Immature natural killer cell (primary cell): ENCODE measurements at regions not wholly inside any gene's neighbourhood (a gene's known extent, or its start where the extent isn't known, plus 50 kb on each side); places are given as distances from the start of the nearest gene placed in this dataset.
"Not testable (repeated sequence)": the region's sequence is repeated elsewhere in the genome, so short reads cannot be mapped to it uniquely, and the experiment has no call there.

Experiments
- DNase-seq, 3 donors: peaks; one replicate each; pipeline ENCODE4 v3.0.0; 2022; ENCODE audit warnings: mixed read lengths in 1 of 3
- H3K27ac Mint-ChIP-seq, 6 donors: one replicate each; pipeline ENCODE4 v1.8.0; 2020; ENCODE audit warnings: mixed read lengths in 6 of 6, mild to moderate bottlenecking in 5 of 6, inconsistent platforms in 4 of 6, moderate library complexity in 3 of 6
- H3K27me3 Mint-ChIP-seq, 3 donors: one replicate each; pipeline ENCODE4 v1.8.0; 2020 to 2021; ENCODE audit warnings: low read depth in 3 of 3, mild to moderate bottlenecking in 3 of 3, mixed read lengths in 3 of 3, moderate library complexity in 3 of 3, inconsistent platforms in 1 of 3
- H3K36me3 Mint-ChIP-seq, 3 donors: one replicate each; pipeline ENCODE4 v1.8.0; 2020; ENCODE audit warnings: mixed read lengths in 3 of 3, inconsistent platforms in 2 of 3, mild to moderate bottlenecking in 2 of 3
- H3K4me1 Mint-ChIP-seq, 2 donors: one replicate each; pipeline ENCODE4 v1.8.0; 2020; ENCODE audit warnings: inconsistent platforms in 2 of 2, mild to moderate bottlenecking in 2 of 2, mixed read lengths in 2 of 2, moderate library complexity in 1 of 2
- H3K4me3 Mint-ChIP-seq, 5 donors: one replicate each; pipeline ENCODE4 v1.8.0; 2020; ENCODE audit warnings: mild to moderate bottlenecking in 5 of 5, mixed read lengths in 5 of 5, inconsistent platforms in 3 of 5, moderate library complexity in 3 of 5
- H3K9me3 Mint-ChIP-seq, 6 donors: one replicate each; pipeline ENCODE4 v1.8.0; 2020; ENCODE audit warnings: mild to moderate bottlenecking in 6 of 6, mixed read lengths in 6 of 6, inconsistent platforms in 4 of 6, moderate library complexity in 3 of 6

GRCh38 chr15:31660816-31661215 is 334.2 kb downstream of the KLF13 start:
- DNase-seq: no peak
- Mint-ChIP-seq H3K27ac (no peak overlapping the region), H3K9me3 (peaks cover 0 to under 1% (median 0%) of the 10 kb centered on the region in 6 donors), H3K4me1 (no peaks in the 10 kb centered on the region), H3K27me3 (peaks cover 2 to 6% (median 4%) of the 10 kb centered on the region in 3 donors), H3K36me3 (no peaks in the 10 kb centered on the region), H3K4me3 (no peak overlapping the region)

DNA sequence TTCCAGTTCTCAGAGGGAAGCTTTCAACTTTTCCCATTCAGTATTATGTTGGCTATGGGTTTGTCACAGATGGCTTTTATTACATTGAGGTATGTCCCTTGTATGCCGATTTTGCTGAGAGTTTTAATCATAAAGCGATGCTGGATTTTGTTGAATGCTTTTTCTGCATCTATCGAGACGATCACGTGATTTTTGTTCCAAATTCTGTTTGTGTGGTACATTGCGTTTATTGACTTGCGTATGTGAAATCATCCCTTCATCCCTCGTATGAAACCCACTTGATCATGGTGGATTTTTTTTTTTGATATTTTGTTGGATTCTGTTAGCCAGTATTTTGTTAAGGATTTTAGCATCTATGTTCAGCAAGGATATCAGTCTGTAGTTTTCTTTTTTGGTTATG is 339.1 kb downstream of the KLF13 start:
- not testable (repeated sequence) for H3K27ac Mint-ChIP-seq, H3K36me3 Mint-ChIP-seq, H3K9me3 Mint-ChIP-seq, H3K27me3 Mint-ChIP-seq, H3K4me3 Mint-ChIP-seq, H3K4me1 Mint-ChIP-seq, DNase-seq

DNA sequence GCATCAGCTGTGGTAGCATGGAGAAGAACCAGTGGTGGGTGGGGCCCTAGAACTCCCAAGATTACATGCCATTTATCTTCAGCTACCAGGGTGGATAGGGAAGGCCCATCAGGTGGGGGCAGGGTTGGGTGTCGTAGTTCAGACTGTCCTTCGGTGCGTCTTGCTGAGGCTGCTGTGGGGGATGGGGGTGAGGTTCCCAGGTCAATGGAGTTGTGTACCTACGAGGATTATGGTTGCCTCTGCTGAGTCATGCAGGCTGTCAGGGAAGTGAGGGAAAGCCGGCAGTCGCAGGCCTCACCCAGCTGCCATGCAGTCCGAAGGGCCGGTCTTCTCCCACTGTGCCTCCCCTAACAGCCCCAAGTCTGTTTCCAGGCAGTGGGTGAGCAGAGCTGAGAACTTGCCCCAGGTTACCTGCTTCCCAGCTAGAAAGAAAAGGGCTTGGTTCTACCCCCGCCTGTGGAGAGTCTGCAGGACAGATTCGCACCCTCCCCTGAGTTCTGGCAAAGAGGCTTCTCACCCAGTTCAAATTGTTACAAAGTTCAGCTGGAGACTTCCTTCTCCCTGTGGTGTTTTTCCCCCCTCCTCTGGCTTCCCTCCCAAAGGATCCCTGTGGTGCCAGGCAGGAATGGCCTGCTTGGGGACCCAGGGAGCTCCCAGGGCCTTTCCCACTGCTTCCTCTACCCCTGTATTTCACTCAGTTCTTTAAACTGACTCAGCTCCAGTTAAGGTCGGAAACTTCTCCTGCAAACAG is 342.7 kb downstream of the KLF13 start:
- H3K9me3 Mint-ChIP-seq, H3K27ac Mint-ChIP-seq, H3K4me1 Mint-ChIP-seq, DNase-seq, H3K36me3 Mint-ChIP-seq, H3K4me3 Mint-ChIP-seq: not testable (repeated sequence)
- peaks cover 7 to 12% (median 8%) of the 10 kb centered on the region in 3 donors for H3K27me3 Mint-ChIP-seq

DNA sequence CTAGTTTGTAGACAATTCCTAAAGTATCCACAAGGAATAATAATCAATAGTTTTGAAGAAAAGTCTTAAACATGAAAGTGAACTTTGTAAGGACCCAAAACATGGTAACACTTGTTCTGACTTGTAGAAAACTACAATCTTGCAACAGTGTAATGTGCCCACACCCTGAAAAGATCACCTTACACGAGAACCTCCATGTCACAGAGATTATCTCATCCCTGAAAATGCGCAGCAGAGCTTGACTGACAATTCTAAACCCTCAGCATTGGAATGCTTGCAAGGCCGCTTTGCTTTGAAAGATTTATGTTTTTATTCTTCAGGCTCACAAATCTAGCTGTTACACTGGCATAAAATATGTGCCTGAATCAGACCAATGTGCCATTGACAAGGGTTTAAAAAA is 346.6 kb downstream of the KLF13 start:
- H3K4me1 Mint-ChIP-seq: not testable (repeated sequence)

DNA sequence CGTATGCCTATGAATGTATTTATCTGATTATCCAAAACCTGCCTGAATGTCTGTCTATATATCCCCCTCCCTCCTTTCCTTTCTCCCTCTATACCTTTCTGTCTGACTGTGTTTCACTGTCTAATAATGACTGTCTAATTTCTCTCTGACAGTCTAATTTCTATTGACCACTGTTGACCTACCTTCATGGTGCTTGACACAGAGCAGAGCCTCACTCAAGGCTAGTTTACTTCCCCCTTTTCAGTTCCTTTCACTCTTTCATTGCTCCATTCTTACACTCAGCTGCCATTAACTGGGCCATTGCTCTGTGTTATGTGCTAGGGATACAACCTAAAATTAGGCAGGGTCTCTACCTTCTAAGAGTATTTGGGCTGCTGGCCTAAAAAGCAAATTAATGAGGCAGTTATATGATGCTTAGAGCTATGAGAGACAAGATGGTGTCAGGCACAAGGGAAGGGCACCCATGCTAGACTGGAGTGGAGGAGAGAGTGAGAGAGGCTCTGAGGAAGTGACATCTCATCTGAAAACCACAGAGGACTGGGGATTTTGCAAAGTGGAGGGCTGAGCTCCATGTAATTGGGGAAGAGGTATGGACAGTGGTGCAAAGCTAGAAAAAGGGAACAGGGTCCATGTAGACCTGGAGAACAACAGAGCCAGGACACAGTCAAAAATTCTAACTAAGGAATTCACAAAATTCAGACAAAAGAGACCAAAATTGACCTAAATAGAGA is 348.6 kb upstream of the CHRNA7 start:
- H3K27ac Mint-ChIP-seq, DNase-seq, H3K27me3 Mint-ChIP-seq, H3K9me3 Mint-ChIP-seq, H3K4me3 Mint-ChIP-seq, H3K36me3 Mint-ChIP-seq, H3K4me1 Mint-ChIP-seq: not testable (repeated sequence)

More for the DNA sequence above, 346.6 kb downstream of the KLF13 start:
- H3K9me3 Mint-ChIP-seq, H3K27me3 Mint-ChIP-seq, H3K36me3 Mint-ChIP-seq, H3K4me3 Mint-ChIP-seq, DNase-seq, H3K27ac Mint-ChIP-seq: not testable (repeated sequence)

DNA sequence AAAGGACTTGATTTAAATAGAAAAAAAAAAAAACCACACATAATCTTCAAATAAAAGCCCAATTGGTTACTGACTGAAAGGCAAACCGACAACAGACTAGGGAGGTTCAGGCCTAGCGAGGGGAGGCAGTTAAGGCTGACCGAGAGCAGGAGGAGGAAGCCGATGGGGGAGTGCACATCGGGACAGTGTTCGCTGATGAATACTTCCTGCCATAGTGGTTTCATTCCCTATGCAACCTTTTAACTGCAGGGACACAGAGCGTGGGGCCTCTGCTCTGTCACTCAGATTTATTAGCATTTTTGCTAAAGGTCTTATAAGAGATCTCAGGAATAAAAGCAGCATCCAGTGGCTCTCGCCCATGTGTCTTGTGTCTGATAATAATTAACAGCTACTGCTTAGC is 343.2 kb upstream of the CHRNA7 start:
- H3K36me3 Mint-ChIP-seq, H3K9me3 Mint-ChIP-seq, H3K4me3 Mint-ChIP-seq, DNase-seq, H3K4me1 Mint-ChIP-seq, H3K27me3 Mint-ChIP-seq, H3K27ac Mint-ChIP-seq: not testable (repeated sequence)

- not testable (repeated sequence) for H3K36me3 Mint-ChIP-seq, H3K27me3 Mint-ChIP-seq, DNase-seq, H3K4me3 Mint-ChIP-seq, H3K9me3 Mint-ChIP-seq, H3K4me1 Mint-ChIP-seq, H3K27ac Mint-ChIP-seq
Measured at GRCh38 chr15:31696509-31696908, 333.8 kb upstream of the CHRNA7 start.

- H3K27ac Mint-ChIP-seq, H3K4me3 Mint-ChIP-seq, H3K27me3 Mint-ChIP-seq, DNase-seq, H3K36me3 Mint-ChIP-seq, H3K9me3 Mint-ChIP-seq, H3K4me1 Mint-ChIP-seq: not testable (repeated sequence)
Measured at GRCh38 chr15:31705076-31705678, 325.1 kb upstream of the CHRNA7 start.

- H3K4me1 Mint-ChIP-seq, H3K9me3 Mint-ChIP-seq, H3K4me3 Mint-ChIP-seq, H3K27ac Mint-ChIP-seq, DNase-seq, H3K27me3 Mint-ChIP-seq, H3K36me3 Mint-ChIP-seq: not testable (repeated sequence)
Measured at GRCh38 chr15:31707944-31708702, 322.2 kb upstream of the CHRNA7 start.

- H3K4me3 Mint-ChIP-seq, H3K27ac Mint-ChIP-seq, H3K36me3 Mint-ChIP-seq, H3K9me3 Mint-ChIP-seq, DNase-seq, H3K27me3 Mint-ChIP-seq, H3K4me1 Mint-ChIP-seq: not testable (repeated sequence)
Measured at GRCh38 chr15:31708703-31709327, 321.5 kb upstream of the CHRNA7 start.

- H3K27ac Mint-ChIP-seq, H3K9me3 Mint-ChIP-seq, H3K27me3 Mint-ChIP-seq, DNase-seq, H3K36me3 Mint-ChIP-seq, H3K4me3 Mint-ChIP-seq, H3K4me1 Mint-ChIP-seq: not testable (repeated sequence)
Measured at GRCh38 chr15:31709479-31709878, 320.8 kb upstream of the CHRNA7 start.

DNA sequence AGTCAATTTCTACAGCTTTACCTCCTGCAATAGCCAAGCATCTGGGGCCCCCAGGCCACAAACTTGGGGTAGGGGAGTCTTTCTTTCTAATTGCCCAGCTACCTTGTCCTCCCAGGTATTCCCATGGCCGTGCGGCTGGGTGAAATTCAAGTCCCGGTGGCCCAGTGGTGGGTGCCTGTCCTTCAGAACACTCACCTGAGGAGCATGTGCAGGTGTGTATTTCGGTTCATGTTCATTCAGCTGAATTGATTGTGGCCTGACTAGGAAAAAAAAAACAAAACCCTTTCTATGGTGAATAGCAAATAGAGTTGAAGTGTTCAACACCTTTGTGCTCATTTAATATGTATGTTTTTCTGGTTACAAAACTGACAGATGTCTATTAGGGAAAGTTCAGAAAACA is 319.5 kb upstream of the CHRNA7 start:
- DNase-seq, H3K9me3 Mint-ChIP-seq, H3K27me3 Mint-ChIP-seq, H3K27ac Mint-ChIP-seq, H3K4me1 Mint-ChIP-seq, H3K4me3 Mint-ChIP-seq, H3K36me3 Mint-ChIP-seq: not testable (repeated sequence)

DNA sequence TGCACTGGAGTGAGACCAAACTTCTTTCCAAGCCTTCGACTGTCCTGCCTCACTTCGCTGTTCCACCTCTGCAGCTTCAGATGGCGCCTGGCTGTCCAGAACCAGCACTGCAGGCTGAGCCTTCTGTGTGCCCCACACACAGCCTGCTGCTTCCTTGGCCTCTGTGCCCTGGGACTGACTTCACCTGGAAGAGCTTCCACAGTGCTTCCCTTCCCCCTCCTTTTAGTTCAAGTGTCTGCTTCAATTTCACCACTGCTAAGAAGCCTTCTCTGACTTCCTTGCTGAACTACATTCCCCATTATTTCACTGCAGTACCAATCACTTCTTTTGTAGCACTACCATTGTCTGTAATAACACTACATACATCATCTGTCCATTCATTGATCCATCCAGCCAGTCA is 315.1 kb upstream of the CHRNA7 start:
- H3K4me3 Mint-ChIP-seq, DNase-seq, H3K27me3 Mint-ChIP-seq, H3K9me3 Mint-ChIP-seq, H3K4me1 Mint-ChIP-seq, H3K27ac Mint-ChIP-seq, H3K36me3 Mint-ChIP-seq: not testable (repeated sequence)

GRCh38 chr15:31718625-31719024 is 311.7 kb upstream of the CHRNA7 start:
- H3K27me3 Mint-ChIP-seq, H3K4me1 Mint-ChIP-seq, H3K36me3 Mint-ChIP-seq: not testable (repeated sequence)

More at GRCh38 chr15:31718625-31719024, 311.7 kb upstream of the CHRNA7 start:
- not testable (repeated sequence) for H3K4me3 Mint-ChIP-seq, DNase-seq, H3K27ac Mint-ChIP-seq, H3K9me3 Mint-ChIP-seq
